Stomach (tissue), 4 donors: ENCODE measurements at regions not wholly inside any gene's neighbourhood (a gene's known extent, or its start where the extent isn't known, plus 50 kb on each side); places are given as distances from the start of the nearest gene placed in this dataset.

Experiments used
- EP300 ChIP-seq: sonication (generic); formaldehyde crosslinking; IDR thresholded peaks from one replicate; pipeline ENCODE4 v1.6.1; 2017; ENCODE audit warnings: antibody characterized with exemption
- POLR2A ChIP-seq, 4 donors: fragments of 450-650 bp; IDR thresholded peaks; one replicate each; pipeline ENCODE4 v1.6.1; 2016; ENCODE audit warnings: antibody characterized with exemption in 4 of 4, control low read depth in 2 of 4, mild to moderate bottlenecking in 1 of 4, moderate library complexity in 1 of 4
- POLR2AphosphoS5 ChIP-seq, 3 donors: sonication (generic); formaldehyde crosslinking; IDR thresholded peaks; one replicate each; pipeline ENCODE4 v1.6.1; 2016; ENCODE audit warnings: antibody characterized with exemption in 3 of 3
- TF ChIP-seq, protein P1 (sequence below), 7 experiments: fragments of 450-650 bp in 4 of 7; fragments of 200-600 bp in 3 of 7; sonication (generic) in 3 of 7; IDR thresholded peaks; one replicate each; pipeline ENCODE4 v1.5.1; 2016 to 2019; ENCODE audit warnings: antibody characterized with exemption in 7 of 7, control low read depth in 2 of 7, mild to moderate bottlenecking in 1 of 7

GRCh38 chr20:50323777-50324775, 133.4 kb downstream of the CEBPB start:
- TF ChIP-seq, protein P1, sequence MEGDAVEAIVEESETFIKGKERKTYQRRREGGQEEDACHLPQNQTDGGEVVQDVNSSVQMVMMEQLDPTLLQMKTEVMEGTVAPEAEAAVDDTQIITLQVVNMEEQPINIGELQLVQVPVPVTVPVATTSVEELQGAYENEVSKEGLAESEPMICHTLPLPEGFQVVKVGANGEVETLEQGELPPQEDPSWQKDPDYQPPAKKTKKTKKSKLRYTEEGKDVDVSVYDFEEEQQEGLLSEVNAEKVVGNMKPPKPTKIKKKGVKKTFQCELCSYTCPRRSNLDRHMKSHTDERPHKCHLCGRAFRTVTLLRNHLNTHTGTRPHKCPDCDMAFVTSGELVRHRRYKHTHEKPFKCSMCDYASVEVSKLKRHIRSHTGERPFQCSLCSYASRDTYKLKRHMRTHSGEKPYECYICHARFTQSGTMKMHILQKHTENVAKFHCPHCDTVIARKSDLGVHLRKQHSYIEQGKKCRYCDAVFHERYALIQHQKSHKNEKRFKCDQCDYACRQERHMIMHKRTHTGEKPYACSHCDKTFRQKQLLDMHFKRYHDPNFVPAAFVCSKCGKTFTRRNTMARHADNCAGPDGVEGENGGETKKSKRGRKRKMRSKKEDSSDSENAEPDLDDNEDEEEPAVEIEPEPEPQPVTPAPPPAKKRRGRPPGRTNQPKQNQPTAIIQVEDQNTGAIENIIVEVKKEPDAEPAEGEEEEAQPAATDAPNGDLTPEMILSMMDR (IDR thresholded peaks at IDR 0.05), result no peak
- TF ChIP-seq POLR2A (IDR thresholded peaks at IDR 0.05) (no peak), EP300 (no peak), POLR2AphosphoS5 (IDR thresholded peaks at IDR 0.05) (no peak)
